ENCODE measurements at regions not wholly inside any gene's neighbourhood (a gene's known extent, or its start where the extent isn't known, plus 50 kb on each side); places are given as distances from the start of the nearest gene placed in this dataset.
"Not testable (repeated sequence)": the region's sequence is repeated elsewhere in the genome, so short reads cannot be mapped to it uniquely, and the experiment has no call there.

DNA sequence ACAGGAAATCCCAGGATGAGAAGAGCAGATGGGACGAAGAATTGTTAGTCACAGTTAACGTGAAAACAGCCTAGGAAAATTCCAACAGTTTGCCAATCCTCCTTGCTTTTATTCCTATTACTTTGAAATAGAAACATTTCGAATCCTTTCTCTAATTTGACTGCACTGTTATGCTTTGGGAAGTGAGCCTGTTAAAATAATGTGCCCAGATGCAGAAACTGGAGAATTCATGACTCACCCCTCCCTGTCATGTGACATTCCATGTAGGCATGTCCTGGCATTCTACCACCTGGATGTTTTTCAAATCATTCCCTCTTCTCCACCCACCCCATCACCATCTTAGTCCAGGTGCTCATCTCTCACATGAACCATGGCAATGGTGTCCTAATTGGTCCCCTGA, 107.3 kb downstream of the MINAR1 start:
- no peak for DNase-seq (ENCODE audit: low read depth)

DNA sequence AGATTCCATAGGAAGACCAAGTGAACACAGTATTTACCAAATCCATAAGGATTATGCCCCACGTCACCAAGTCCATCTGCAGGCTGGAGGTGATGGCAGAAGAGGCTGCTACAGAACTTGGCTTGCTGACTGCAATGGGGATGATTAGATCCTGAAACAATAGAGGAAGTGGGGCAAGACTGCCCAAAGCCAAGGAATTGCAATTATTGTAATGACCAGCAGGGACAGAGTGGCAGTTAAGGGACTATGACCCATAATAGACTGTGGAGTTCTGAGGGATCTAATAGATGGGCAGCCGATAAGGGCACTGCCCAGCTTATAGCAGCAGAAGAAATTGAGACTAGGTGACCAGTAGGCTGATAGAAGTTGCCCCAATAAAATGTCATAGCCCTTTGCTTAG, 108.4 kb downstream of the MINAR1 start:
- DNase-seq (ENCODE audit: low read depth), result no peak

DNA sequence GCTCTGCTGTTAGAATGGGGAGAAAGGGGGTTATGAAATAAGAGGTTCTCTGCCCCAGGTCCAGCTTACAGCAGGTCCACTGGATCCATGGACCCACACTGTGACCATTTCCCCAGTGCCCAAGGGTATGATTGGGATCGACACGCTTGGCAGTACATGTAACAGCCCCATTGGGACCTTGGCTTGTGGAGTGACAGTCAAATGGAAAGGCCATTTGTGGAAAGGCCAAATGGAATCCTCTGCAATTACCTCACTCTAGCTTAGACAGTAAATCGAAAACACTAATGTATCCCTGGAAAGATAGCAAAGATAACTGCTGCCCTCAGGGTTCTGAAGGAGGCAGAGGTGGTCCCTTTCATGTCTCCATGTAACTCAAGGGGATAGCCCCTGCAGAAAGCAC, 109.1 kb downstream of the MINAR1 start:
- no peak for DNase-seq (ENCODE audit: low read depth)

DNA sequence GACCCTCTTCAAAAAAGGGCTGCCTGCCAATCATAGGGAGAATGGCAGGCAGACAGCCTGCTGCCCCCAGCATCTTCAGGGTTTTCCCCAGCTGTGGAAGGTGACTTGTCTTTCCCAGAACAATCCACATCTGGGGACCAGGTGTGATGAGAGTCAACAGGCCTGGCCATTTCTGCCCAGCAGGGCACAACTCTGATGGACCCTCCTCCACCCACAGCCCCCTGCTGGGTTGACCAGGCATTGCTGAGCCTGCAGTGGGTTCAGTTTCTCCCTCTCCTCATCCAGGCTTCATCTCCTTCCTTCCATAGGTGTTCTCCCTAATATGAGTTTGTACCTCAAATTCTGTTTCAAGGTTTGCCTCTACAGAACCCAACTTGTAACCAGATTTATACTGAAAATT, 111.0 kb downstream of the MINAR1 start:
- DNase-seq (ENCODE audit: low read depth), result no peak

DNA sequence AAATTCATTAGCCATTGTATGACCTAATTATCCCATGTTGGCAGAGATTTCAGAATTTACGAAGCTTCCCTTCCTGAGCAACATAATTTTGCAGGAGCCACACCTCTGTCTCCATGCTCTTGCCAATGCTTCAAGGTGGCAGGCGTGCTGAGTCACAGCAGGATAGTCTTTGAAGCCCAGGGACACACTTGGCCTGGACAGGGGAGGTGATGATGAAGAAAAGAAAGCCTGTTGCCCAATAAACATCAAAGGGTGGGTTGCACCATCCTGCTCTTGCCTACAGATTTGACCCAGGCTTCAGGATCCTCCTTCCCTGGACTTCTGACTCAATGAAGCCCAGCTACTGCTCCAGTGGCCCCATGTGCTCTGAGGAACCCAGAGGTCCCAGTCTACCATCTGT, 117.1 kb downstream of the MINAR1 start:
- no peak for DNase-seq (ENCODE audit: low read depth)

DNA sequence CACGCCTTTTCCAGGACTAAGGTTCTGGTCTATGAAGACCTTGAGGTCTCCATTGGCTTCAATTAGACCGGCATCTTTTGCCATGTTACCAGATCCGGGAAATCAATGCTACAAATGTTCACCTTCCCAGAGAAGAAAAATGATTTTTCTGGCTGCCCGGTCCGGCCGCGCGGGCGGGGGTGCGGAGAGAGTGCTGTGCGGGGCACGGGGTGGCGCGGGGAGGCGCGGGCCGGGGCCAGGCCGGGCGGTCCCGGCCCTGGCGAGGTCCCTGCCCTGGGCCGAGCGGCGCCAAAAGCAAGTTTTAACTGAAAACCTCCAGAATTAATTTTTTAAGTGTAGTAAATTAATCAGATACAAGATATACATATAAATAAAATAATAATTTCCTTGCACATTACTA, 128.2 kb downstream of the MINAR1 start:
- no peak for DNase-seq (ENCODE audit: low read depth)

DNA sequence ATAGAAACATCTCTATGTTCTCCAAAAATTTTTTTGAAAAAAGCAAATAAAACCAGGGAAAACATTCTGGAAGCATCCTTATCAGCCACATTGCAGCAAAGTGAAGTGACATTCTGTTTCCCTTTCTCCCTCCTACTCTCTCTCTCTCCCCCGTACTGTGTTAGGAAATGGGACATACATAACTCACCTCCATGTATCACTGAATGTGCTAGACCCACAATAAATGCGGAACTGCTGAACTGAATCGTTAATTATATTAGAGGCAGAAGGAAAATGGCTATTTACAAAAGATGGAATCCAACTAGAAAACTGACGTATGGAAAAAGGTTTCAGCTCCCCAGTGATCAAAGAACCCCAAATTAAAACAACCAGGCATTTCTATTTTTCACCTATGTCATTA, 129.8 kb downstream of the MINAR1 start:
- no peak for DNase-seq (ENCODE audit: low read depth)

DNA sequence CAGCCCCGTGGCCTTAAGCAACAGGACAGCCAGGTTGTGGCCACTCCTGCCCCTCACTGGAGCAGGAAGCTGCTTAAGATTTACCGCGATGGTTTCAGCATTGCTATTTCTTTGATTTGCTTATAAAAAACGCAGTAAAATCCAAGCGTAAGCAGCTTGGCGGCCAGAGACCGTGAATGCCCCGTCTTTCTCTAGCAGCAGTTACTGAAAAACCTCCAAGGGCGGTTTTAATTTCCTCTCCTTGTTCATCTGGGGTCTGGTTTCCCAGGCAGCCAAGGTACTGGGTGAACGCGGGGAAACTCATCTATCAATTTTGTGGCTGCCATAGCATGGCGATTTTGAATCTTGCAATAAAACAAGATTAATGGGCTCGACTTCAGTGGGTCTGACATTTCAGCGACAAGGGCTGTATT, 130.3 kb downstream of the MINAR1 start:
- DNase-seq (ENCODE audit: low read depth), result no peak

- DNase-seq (ENCODE audit: low read depth), result no peak
Observed at GRCh38 chr15:79562899-79563298, 130.8 kb downstream of the MINAR1 start.

DNA sequence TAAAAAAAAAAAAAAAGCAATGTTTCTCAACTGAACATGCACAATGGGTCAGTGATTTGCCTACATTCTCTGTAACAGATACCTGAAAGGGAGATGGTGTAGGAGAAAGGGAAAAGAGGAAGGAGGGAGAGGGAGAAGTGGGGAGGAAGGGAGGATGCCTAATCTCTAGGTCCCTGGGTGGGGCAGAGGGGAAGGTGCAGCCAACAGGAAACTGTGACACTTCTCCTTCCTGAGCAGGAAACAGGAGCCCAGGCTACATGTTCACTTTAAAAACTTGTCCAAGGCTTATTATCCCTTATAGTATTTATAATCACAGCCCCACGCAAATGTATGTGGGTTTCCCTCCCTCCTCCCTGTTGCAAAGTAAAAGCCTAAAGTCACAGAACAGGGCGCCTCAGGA, 137.9 kb downstream of the MINAR1 start:
- no peak for DNase-seq (ENCODE audit: low read depth)

- DNase-seq (ENCODE audit: low read depth), result no peak
Observed at GRCh38 chr15:79572691-79573404, 140.7 kb downstream of the MINAR1 start.

DNA sequence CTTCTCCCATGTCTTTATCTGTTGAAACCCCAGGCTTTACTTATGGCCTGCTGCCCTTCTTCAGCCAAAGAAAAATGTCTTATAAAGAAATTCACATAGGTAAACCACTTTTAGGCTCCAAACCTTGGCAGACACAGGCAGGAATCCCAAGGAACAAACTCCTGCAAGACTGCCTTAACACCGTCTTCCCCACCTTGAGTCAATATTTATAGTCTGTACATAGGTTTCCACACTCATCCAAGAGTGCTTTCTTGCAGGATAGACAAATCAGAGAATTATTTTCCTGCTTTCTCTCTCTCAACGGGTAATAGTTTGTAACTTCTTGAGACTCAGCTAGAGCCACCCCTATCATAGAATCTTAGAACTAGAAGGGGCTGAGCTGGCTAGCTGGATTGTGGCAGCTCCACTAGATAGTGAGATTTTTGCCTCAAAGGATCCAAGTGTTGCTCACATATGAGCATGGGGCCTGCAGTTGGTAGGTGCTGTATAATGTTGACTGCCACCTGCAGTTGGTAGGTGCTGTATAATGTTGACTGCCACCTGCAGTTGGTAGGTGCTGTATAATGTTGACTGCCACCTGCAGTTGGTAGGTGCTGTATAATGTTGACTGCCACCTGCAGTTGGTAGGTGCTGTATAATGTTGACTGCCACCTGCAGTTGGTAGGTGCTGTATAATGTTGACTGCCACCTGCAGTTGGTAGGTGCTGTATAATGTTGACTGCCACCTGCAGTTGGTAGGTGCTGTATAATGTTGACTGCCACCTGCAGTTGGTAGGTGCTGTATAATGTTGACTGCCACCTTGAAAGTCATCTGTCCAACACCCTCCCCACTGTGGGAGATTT, 142.5 kb downstream of the MINAR1 start:
- not testable (repeated sequence) for DNase-seq (ENCODE audit: low read depth)

DNA sequence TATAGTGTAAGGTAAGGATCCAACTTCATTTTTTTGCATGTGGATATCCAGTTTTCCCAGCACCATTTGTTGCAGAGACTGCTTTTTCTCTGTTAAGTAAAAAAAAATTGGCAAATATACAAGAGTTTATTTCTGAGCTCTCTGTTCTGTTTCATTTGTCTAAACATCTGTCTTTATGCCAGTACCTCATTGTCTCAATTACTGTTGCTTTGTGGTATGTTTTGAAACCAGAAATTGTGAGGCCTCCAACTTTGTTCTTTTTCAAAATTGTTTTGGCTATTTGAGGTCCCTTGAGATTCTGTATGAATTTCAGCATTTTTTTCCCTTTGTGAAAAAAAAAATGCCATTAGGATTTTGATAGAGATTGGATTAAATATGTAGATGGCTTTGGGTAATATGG, 150.5 kb downstream of the MINAR1 start:
- no peak for DNase-seq (ENCODE audit: low read depth)

GRCh38 chr15:79592126-79592525, 160.0 kb downstream of the MINAR1 start:
- DNase-seq (ENCODE audit: low read depth), result no peak

DNA sequence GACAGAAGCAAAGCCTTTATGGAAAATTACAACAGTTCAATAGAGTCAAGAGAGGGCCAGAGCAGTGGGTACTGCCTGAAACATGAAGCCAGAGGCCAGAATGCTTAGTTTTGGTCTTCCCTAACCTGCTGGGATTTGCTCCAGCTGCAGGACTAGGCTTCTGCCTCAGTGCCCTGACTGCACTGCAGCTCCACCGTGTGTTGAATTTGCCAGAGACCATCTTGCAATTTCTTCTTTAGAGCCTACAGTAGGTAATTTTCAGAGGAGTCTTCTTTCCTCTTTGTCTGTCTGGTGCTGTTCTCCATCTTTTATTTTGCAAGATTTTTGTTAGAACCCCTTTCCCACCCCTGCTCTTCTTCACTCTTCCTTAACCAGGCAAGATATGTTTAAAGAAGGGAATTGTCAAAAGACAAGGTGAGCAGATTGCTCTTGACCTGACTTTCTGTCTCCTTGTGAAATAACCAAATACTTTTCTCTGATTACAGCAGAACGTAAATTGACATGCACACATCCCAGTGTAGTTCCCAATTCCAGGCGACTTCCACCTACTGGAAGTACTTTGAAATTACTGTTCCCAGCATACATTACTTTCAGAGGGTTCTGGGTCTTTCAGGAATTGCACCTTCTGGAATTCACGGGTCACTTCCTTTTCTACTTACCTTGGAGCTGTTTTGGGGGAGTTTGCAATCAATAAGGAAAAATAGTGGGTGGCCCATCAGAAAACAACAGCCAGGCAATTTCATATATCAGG, 161.2 kb downstream of the MINAR1 start:
- no peak for DNase-seq (ENCODE audit: low read depth)

- DNase-seq (ENCODE audit: low read depth), result no peak
Observed at GRCh38 chr15:79595306-79595705, 163.2 kb downstream of the MINAR1 start.

- DNase-seq (ENCODE audit: low read depth), result peak; percentile 53
Observed at GRCh38 chr15:79595995-79596622, 164.0 kb downstream of the MINAR1 start.

GRCh38 chr15:79598639-79599038, 166.5 kb downstream of the MINAR1 start:
- DNase-seq (ENCODE audit: low read depth), result no peak

GRCh38 chr15:79601405-79602086, 169.4 kb downstream of the MINAR1 start:
- no peak for DNase-seq (ENCODE audit: low read depth)

GRCh38 chr15:79602180-79602579, 170.0 kb downstream of the MINAR1 start:
- no peak for DNase-seq (ENCODE audit: low read depth)

GRCh38 chr15:79602731-79603130, 170.6 kb downstream of the MINAR1 start:
- no peak for DNase-seq (ENCODE audit: low read depth)
